ENCODE measurements at regions not wholly inside any gene's neighbourhood (a gene's known extent, or its start where the extent isn't known, plus 50 kb on each side); places are given as distances from the start of the nearest gene placed in this dataset.

DNA sequence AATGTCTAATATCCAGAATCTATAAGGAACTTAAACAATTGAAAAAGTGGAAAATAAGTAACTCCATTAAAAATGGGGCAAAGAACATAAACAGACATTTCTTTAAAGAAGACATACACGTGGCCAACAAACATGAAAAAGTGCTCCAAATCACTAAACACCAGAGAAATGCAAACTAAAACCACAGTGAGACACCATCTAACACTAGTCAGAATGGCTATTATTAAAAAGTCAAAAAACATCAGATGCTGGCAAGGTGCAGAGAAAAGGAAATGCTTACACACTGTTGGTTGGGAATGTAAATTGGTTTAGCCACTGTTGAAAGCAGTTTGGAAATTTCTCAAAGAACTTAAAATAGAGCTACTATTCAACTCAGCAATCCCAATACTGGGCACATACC, 169.2 kb upstream of the MANEA start:
- FAIRE-seq (no peak), ATAC-seq (no peak), DNase-seq (ENCODE audit: extremely low read depth in 1 of 4, low spot score in 3 of 4) (no peak)
- intact Hi-C loops (cut with micrococcal nuclease) (no loop called here), in situ Hi-C loops (cut with MboI) (no loop called here)
- WGBS (ENCODE audit: insufficient coverage, low coverage, missing lambda C conversion rate) = 0% methylated on average over 1 of the region's 1 CpG
- TF ChIP-seq RBM17 (IDR thresholded peaks at IDR 0.05; ENCODE audit: borderline replicate concordance, low read depth, low read length) (no peak), ZNF143 (CRISPR knock-in tag; IDR thresholded peaks at IDR 0.05) (no peak), FOXM1 (IDR thresholded peaks at IDR 0.05; ENCODE audit: low read depth) (no peak), FOXM1 (CRISPR knock-in tag; IDR thresholded peaks at IDR 0.05; ENCODE audit: low read depth) (no peak), BRD4 (IDR thresholded peaks at IDR 0.05) (no peak), KLF1 (tag; IDR thresholded peaks at IDR 0.05) (no peak)
- TF ChIP-seq, protein P1, sequence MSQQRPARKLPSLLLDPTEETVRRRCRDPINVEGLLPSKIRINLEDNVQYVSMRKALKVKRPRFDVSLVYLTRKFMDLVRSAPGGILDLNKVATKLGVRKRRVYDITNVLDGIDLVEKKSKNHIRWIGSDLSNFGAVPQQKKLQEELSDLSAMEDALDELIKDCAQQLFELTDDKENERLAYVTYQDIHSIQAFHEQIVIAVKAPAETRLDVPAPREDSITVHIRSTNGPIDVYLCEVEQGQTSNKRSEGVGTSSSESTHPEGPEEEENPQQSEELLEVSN (IDR thresholded peaks at IDR 0.05; ENCODE audit: borderline replicate concordance in 1 of 2, extremely low read depth in 1 of 2, insufficient read depth in 1 of 2, insufficient read length in 1 of 2, low read depth in 1 of 2, low read length in 1 of 2, poor library complexity in 1 of 2, severe bottlenecking in 1 of 2) = no peak
- no peaks in the 10 kb centered on the region for H3K79me2 ChIP-seq (ENCODE audit: control insufficient read depth, insufficient read depth, low read length)
- no peaks in the 10 kb centered on the region for H3K36me3 ChIP-seq (ENCODE audit: control insufficient read depth, insufficient read depth, low read length)
- no peak overlapping the region for H3K27ac ChIP-seq (ENCODE audit: extremely low read depth, low read depth, low read length)
- ChIA-PET CTCF (ENCODE audit: low intra/inter-chr PET ratio) (no interaction called here), POLR2A (no interaction called here)
- no peak overlapping the region for H3K4me3 ChIP-seq
- no peaks in the 10 kb centered on the region for H3K27me3 ChIP-seq (ENCODE audit: control insufficient read depth in 2 of 2, insufficient read depth in 2 of 2, low read length in 2 of 2)
- H3K9me3 ChIP-seq (replicated peaks; ENCODE audit: control insufficient read depth, insufficient read depth, low read depth, low read length) = no peaks in the 10 kb centered on the region
- H3K9ac ChIP-seq (ENCODE audit: insufficient read depth in 1 of 2, low read depth in 2 of 2, low read length in 2 of 2) = no peak overlapping the region
- H3K9me1 ChIP-seq (ENCODE audit: control insufficient read depth, insufficient read depth, low read length) = no peaks in the 10 kb centered on the region
- no peaks in the 10 kb centered on the region for H4K20me1 ChIP-seq (replicated peaks; ENCODE audit: control insufficient read depth, insufficient read depth, low read length)
- no peak overlapping the region for H2AFZ ChIP-seq (ENCODE audit: low read depth, low read length)
- no peaks in the 10 kb centered on the region for H3K4me1 ChIP-seq (replicated peaks in 1 of 2; ENCODE audit: control insufficient read depth in 2 of 2, insufficient read depth in 2 of 2, low read length in 2 of 2)
- BruUV-seq (replicated peaks) = no TSS peak
- H3K4me2 ChIP-seq (ENCODE audit: insufficient read depth, low read length) = no peak overlapping the region
